Pancreas (tissue), 10 donors: ENCODE measurements at regions not wholly inside any gene's neighbourhood (a gene's known extent, or its start where the extent isn't known, plus 50 kb on each side); places are given as distances from the start of the nearest gene placed in this dataset.

ENCODE experiments used
- ATAC-seq, 4 donors: fragments of 200-7000 bp; cut with Tn5 transposase; one replicate each; pipeline versions ENCODE4 v1.8.0 to v1.9.1; 2020; ENCODE audit warnings: mild to moderate bottlenecking in 4 of 4, moderate library complexity in 4 of 4
- DNase-seq, 6 donors: peaks; one replicate each; pipeline ENCODE4 v3.0.0-alpha.2; 2020
- FAIRE-seq: peaks from 2 replicates; lab custom pipeline; 2012; peaks lifted over from hg19 to GRCh38; lab: Jason Lieb, UNC
- H3K27ac ChIP-seq, 4 donors: fragments of 200-600 bp; sonication (generic); 1 replicate in 3 of 4; 2 replicates in 1 of 4; pipeline versions ENCODE4 v1.5.0 to v1.8.0; 2020
- H3K27me3 ChIP-seq, 4 donors: fragments of 200-600 bp; one replicate each; pipeline ENCODE4 v1.8.0; 2021
- H3K36me3 ChIP-seq, 3 donors: fragments of 200-600 bp; sonication (generic) in 1 of 3; one replicate each; pipeline versions ENCODE4 v1.5.0 to v1.8.0; 2020 to 2021
- H3K4me1 ChIP-seq, 3 donors: fragments of 200-600 bp; one replicate each; pipeline ENCODE4 v1.8.0; 2021
- H3K4me3 ChIP-seq, 4 donors: fragments of 200-600 bp; sonication (generic) in 2 of 4; one replicate each; pipeline versions ENCODE4 v1.5.0 to v1.8.0; 2020 to 2021
- H3K9me3 ChIP-seq, 4 donors: fragments of 200-600 bp; one replicate each; pipeline ENCODE4 v1.8.0; 2021
- WGBS, 2 donors: extraction: QIAGEN DNeasy Blood & Tissue Kit; methylation state at CpG; one replicate each; pipeline ENCODE4 v1.1.7; 2013; 5-methylcytosine and 5-hydroxymethylcytosine counted together
- intact Hi-C, 3 donors: fragments of 100-400 bp; cut with DNase I; formaldehyde crosslinking; loops; one replicate each; pipeline versions ENCODE4 v1.11.1 to v1.14.2; 2022
- TF ChIP-seq, protein P1 (sequence below), 4 donors: fragments of 200-600 bp; sonication (generic) in 3 of 4; IDR thresholded peaks; one replicate each; pipeline versions ENCODE4 v1.5.0 to v1.8.0; 2021; ENCODE audit warnings: antibody characterized with exemption in 4 of 4
- donor health status: healthy with polysubstance abuse.
- donor health status: DM: no; HTN: no; CAD: no; lungs with moderate emphysema.
- donor health status: DM: no; HTN: no; CAD: no.
- donor health status: control.
- donor health status: control.
- donor health status: Bipolar disorder and iron deficiency.
- donor health status: DM: yes; HTN: yes; CAD: no.
- donor health status: DM: no; HTN: no; CAD: no.
- donor health status: DM: no; HTN: no; CAD: no.
- donor health status: DM: yes; HTN: yes; CAD: no.

DNA sequence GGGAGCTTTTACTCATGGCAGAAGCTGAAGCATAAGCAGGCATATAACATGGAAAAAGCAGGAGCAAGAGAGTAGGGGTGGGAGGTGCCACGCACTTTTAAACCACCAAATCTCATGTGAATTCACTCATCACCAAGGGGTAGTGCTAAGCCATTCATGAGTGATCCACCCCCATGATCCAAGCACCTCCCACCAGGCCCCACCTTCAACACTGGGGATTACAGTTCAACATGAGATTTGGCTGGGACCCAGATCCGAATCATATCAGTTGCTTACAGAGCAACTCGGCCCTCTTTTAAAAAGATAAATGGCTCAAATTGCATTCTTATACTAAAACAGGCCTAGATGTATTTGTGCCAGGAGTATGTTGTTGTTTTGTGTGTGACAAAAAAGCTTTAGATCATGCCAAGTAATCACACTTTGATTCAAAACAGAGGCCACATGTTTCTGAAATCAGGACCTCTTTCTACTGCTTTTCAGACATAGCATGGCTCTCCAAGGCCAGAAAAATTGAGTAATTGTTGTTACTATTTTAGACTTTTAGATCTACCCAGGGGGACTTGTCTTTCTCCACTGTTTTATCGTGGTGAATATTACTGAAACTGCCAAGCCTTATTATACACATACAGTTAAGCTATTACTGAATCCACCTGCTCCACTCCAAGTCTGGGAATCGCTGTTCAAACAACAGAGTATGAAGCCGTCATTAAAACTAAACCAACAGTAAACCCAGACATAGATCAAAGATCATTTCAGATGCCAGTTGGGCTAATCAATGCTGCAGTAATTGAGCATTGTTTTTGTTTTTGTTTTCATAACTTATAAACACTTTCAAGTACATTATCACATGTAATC is 163.3 kb downstream of the KCNJ2 start:
- DNase-seq = no peak
- FAIRE-seq = no peak
- ATAC-seq = no peak

DNA sequence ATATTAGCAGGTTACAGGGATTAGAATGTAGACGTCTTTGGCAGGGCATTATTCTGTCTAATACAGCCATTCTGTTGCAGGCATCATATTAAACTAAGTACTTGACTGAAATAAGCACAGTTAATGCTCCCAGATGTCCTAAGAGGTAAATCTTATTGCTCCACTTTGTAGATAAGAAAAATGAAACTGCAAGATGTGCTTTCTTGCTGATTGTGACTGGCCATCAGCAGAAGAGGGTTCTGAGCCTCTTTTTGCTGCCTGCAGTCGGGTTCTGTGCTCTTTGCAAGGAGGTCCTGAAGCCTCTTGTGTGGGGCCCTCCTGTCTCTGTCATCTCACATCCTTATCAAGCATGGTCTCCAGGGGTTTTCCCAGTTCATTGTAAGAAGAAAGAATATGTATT is 167.1 kb downstream of the KCNJ2 start:
- H3K9me3 ChIP-seq = no peaks in the 10 kb centered on the region

More for the DNA sequence above, 163.3 kb downstream of the KCNJ2 start:
- no peaks in the 10 kb centered on the region for H3K36me3 ChIP-seq
- H3K4me3 ChIP-seq = no peak overlapping the region
- TF ChIP-seq, protein P1, sequence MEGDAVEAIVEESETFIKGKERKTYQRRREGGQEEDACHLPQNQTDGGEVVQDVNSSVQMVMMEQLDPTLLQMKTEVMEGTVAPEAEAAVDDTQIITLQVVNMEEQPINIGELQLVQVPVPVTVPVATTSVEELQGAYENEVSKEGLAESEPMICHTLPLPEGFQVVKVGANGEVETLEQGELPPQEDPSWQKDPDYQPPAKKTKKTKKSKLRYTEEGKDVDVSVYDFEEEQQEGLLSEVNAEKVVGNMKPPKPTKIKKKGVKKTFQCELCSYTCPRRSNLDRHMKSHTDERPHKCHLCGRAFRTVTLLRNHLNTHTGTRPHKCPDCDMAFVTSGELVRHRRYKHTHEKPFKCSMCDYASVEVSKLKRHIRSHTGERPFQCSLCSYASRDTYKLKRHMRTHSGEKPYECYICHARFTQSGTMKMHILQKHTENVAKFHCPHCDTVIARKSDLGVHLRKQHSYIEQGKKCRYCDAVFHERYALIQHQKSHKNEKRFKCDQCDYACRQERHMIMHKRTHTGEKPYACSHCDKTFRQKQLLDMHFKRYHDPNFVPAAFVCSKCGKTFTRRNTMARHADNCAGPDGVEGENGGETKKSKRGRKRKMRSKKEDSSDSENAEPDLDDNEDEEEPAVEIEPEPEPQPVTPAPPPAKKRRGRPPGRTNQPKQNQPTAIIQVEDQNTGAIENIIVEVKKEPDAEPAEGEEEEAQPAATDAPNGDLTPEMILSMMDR (IDR thresholded peaks at IDR 0.05) = no peak
- no peaks in the 10 kb centered on the region for H3K27me3 ChIP-seq
- no peak overlapping the region for H3K27ac ChIP-seq
- 47 to 49% methylated on average over 6 of the region's 6 CpGs for WGBS, 2 donors
- intact Hi-C loops = no loop called here
- H3K4me1 ChIP-seq = no peaks in the 10 kb centered on the region
- H3K9me3 ChIP-seq = no peaks in the 10 kb centered on the region

DNA sequence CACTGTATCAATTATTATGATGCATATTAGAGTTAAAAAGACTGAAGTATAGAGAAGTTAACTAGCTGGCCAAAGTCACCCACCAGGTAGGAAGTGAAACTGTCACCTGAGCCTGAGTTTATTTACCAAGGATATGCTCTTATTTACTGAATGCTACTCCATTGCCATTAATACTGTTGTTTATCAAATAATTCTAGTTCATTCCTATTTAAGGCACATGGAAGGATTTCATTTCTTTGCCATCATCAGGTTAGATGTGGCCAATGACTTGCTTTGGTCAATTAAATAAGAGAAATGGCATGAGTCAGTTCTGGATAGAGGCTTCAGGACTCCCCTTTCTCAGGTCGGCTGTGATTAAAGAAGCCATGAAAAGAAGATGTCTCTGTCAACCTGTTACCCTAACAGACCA is 169.6 kb downstream of the KCNJ2 start:
- 70 to 71% methylated on average over 1 of the region's 1 CpG for WGBS, 2 donors
- Histone ChIP-seq H3K27ac (no peak overlapping the region), H3K4me1 (no peaks in the 10 kb centered on the region), H3K4me3 (no peak overlapping the region), H3K9me3 (no peaks in the 10 kb centered on the region), H3K27me3 (no peaks in the 10 kb centered on the region), H3K36me3 (no peaks in the 10 kb centered on the region)
- intact Hi-C loops = no loop called here
- ATAC-seq = no peak
- TF ChIP-seq, protein P1 (IDR thresholded peaks at IDR 0.05) = no peak
- FAIRE-seq = no peak
- no peak for DNase-seq

More for the DNA sequence above, 167.1 kb downstream of the KCNJ2 start:
- TF ChIP-seq, protein P1 (IDR thresholded peaks at IDR 0.05) = no peak
- ATAC-seq = no peak
- intact Hi-C loops = no loop called here
- 61 to 77% methylated on average over 2 of the region's 2 CpGs for WGBS, 2 donors
- no peak for FAIRE-seq
- Histone ChIP-seq H3K27ac (no peak overlapping the region), H3K27me3 (no peaks in the 10 kb centered on the region), H3K4me3 (no peak overlapping the region), H3K36me3 (no peaks in the 10 kb centered on the region), H3K4me1 (no peaks in the 10 kb centered on the region)
- no peak for DNase-seq

DNA sequence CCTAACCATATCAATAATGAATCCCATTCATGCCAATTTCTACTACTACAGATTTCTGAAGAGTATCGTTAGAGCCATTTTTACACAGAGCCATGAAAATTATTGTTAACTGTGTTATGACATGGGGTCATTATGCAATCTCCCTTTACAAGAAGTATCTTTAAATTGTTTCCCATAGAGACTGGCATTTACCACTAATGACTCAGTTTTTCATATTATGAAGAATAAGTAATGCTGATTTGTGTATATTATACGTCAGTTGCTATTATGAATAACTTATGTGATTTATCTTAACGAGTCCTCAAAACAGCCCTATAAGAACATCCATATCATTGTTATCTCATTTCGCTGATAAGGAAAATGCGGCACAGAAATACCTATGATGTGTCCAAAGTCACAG is 173.8 kb downstream of the KCNJ2 start:
- H3K36me3 ChIP-seq = no peaks in the 10 kb centered on the region
- no peaks in the 10 kb centered on the region for H3K27me3 ChIP-seq
- FAIRE-seq (no peak), ATAC-seq (no peak), DNase-seq (no peak)
- no peaks in the 10 kb centered on the region for H3K9me3 ChIP-seq
- H3K27ac ChIP-seq = no peak overlapping the region
- WGBS, 2 donors = 74 to 85% methylated on average over 5 of the region's 5 CpGs
- intact Hi-C loops = no loop called here
- no peak overlapping the region for H3K4me3 ChIP-seq
- H3K4me1 ChIP-seq = no peaks in the 10 kb centered on the region
- TF ChIP-seq, protein P1 (IDR thresholded peaks at IDR 0.05) = no peak
